ENCODE measurements at regions not wholly inside any gene's neighbourhood (a gene's known extent, or its start where the extent isn't known, plus 50 kb on each side); places are given as distances from the start of the nearest gene placed in this dataset.

DNA sequence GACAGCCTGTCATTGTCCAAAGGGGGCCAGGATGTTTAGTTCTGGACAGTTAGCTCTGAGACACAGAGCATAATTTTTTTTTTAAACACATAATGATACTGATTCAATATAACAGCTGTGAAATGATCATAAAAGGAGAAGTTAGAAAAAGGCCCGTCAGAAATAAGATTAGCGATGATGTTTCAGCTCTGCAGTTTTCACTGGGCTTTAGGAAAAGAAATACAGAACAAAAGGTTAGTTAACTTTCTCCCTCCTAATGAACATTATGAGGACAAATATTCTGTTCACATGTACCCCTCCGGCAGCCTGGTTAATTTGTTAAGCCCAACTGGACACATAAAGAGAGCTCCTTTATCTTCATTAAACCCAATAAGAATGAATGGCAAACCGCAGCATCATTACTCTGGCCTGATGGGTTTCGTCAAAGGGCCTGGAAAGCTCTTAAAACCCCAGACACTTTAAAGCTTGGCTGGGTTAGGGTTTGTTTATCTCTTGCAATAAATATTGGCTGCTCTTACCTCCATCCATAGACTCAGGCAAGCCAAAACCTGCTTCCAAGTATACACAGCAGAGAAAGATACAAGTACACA lies 394.6 kb downstream of the KIF16B start:
- ATAC-seq (no peak), DNase-seq (no peak)
- intact Hi-C loops (cut with DNase I): no loop called here

GRCh38 chr20:16175322-16175961 lies 397.8 kb downstream of the KIF16B start:
- DNase-seq (no peak), ATAC-seq (no peak)
- intact Hi-C loops (cut with DNase I): no loop called here

DNA sequence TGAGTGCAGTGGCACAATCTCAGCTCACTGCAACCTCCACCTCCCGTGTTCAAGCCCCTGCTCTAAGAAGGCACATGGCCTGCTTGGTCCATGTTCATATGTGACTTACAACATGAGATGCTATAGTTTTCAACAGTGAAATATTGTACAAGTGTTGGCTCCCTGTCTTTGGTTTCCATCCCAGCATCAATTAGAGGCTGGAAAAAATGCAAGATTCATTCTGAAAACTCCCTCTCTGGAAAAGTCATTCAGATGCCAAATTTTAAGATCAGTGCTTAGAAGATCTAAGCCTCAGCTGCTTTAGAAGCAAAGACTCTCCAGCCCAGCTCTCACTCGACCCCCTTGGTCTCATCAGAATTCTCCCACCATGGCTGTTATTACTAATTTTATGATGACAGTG lies 398.9 kb downstream of the KIF16B start:
- no peak for DNase-seq
- intact Hi-C loops (cut with DNase I): no loop called here
- ATAC-seq: no peak

DNA sequence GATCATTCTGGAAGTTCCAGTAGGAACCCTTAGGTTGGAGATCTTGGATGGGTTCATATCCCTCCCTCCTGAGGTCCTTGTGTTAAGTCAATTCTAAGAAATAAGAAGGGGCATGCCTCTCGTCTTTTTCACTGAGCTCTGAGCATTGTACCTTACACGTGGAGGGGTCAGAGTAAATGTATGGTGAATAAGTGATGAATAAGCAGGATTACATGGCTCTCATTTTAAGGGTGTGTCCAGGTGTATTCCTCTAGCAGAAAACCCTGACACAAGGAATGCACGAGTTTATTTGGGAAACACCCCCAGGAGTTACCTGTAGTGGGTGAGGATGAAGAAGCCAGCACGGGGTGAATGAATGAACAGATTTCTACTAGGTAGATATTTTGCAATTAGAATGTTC lies 400.2 kb downstream of the KIF16B start:
- intact Hi-C loops (cut with DNase I): no loop called here
- ATAC-seq (no peak), DNase-seq (no peak)

- no peak for DNase-seq
- intact Hi-C loops (cut with DNase I): no loop called here
- no peak for ATAC-seq
These were observed 402.1 kb downstream of the KIF16B start for GRCh38 chr20:16171180-16171579.

GRCh38 chr20:16170406-16170971 lies 402.8 kb downstream of the KIF16B start:
- no peak for ATAC-seq
- intact Hi-C loops (cut with DNase I): no loop called here

GRCh38 chr20:16167423-16168130 lies 405.7 kb downstream of the KIF16B start:
- DNase-seq (no peak), ATAC-seq (no peak)
- intact Hi-C loops (cut with DNase I): no loop called here

More at GRCh38 chr20:16170406-16170971, 402.8 kb downstream of the KIF16B start:
- DNase-seq: no peak

DNA sequence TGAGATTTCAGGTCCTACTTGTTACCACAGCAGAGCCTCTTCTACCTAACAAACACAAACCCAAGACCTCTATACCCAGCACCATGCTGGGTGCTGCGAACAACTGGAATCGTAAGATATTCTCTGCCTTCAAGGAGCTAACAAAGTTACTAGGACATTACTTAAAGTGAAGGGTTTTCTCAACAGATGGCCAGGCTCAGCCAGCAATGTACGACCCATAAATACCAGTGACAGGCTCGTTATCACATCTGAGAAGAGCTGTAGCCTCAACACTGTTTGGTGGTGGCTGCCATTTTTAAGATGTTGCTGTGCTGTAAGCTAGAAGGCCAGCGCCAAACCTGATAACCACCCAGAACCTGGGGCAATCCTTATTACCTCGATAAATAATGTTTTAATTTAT lies 406.5 kb downstream of the KIF16B start:
- intact Hi-C loops (cut with DNase I): no loop called here
- ATAC-seq: no peak
- no peak for DNase-seq

- no peak for ATAC-seq
- intact Hi-C loops (cut with DNase I): no loop called here
- DNase-seq: no peak
These were observed 414.3 kb downstream of the KIF16B start for GRCh38 chr20:16158976-16159286.

GRCh38 chr20:16158090-16158975 lies 414.9 kb downstream of the KIF16B start:
- DNase-seq (no peak), ATAC-seq (no peak)
- intact Hi-C loops (cut with DNase I): no loop called here

DNA sequence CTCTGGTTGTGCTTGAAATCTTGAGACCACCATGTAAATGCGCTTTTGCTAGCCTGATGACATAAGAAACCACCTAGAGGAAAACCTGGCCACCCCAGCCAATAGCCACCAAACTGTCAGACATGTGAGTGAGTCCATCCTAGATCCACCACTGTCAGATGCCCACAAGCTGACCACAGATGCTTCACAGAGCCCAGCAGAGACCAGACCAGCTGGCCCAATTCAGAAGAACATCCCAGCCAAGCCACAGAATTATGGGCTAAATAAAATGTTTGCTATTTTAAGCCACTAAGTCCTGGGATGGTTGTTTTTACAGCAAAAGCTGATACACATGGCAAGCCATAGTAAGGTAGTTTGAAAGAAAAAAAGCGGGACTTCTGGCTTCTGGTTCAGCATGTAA lies 425.3 kb downstream of the KIF16B start:
- intact Hi-C loops (cut with DNase I): no loop called here
- ATAC-seq (no peak), DNase-seq (no peak)

- ATAC-seq (no peak), DNase-seq (no peak)
- intact Hi-C loops (cut with DNase I): no loop called here
These were observed 426.0 kb downstream of the KIF16B start for GRCh38 chr20:16147216-16147615.

DNA sequence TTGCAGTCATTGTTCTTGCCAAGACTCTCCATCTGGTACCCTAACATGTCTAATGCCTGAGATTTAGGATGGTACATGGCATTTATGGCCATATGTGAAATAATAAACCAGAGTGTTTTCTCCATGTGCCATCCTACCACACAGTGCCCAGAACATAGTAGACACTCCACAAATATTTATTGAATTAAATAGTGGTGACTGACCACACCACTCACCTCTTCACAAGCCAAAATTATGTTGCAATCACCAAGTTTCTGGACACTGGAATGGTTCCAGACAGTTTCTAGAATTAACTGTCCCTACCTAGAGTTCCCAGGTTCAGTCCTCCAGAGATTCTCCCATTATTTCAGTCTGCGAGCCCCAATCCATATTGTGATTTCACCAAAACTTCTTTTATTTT lies 427.3 kb downstream of the KIF16B start:
- no peak for ATAC-seq
- DNase-seq: no peak
- intact Hi-C loops (cut with DNase I): no loop called here

- ATAC-seq: no peak
- no peak for DNase-seq
- intact Hi-C loops (cut with DNase I): no loop called here
These were observed 429.7 kb downstream of the KIF16B start for GRCh38 chr20:16143596-16143995.

- ATAC-seq (no peak), DNase-seq (no peak)
- intact Hi-C loops (cut with DNase I): no loop called here
These were observed 437.6 kb downstream of the KIF16B start for GRCh38 chr20:16135630-16136029.

DNA sequence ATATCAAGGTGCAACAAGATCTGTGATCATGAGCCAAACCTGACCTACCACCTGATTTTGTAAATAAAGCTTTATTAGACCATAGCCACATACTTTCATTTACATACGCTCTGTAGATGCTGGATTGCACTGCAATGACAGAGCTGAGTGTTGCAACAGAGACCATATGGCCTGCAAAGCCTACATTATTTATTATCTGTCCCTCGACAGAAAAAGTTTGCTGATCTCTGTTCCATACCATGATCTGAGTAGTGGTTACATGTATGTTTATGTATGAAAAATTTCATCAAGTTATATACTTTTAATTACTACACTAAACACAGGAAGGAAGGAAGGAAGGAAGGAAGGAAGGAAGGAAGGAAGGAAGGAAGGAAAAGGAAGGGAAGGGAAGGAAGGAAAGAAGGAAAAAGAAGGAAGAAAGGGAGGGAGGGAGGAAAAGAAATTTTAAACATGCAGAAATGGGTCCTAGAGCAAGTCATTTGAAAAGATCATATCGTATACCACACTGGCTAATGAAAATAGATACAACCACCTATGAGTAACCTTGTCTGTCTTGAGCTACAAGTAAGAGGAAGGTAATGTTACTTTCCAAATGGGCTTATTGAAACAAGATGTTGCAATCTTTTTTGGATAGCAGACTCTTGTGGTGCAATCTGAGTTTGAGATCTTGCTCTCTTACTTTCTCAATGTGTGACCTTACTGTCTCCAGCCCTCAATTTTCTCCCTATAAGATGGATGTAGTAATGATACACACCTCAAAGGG lies 441.0 kb downstream of the KIF16B start:
- ATAC-seq: no peak
- no peak for DNase-seq
- intact Hi-C loops (cut with DNase I): no loop called here

DNA sequence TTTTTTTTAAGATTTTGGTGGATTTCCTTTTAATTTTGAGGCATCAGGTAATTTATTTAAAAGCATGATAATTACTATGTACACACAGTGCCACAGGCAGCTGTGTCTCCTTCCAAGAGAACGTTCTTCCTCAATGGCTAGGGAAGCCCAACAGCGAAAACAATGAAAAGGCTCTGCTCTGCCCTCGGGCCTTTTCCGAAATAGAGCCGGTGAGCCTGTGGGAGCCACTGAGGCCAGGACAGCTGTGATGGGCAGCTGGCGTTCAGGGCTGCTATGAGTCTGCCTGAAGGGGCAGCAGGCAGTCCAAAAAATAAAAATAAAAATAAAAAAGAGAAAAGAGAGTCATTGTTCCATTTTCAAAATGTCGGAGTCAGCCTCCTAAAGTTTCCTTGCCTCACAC lies 443.8 kb downstream of the KIF16B start:
- DNase-seq (no peak), ATAC-seq (no peak)
- intact Hi-C loops (cut with DNase I): no loop called here

DNA sequence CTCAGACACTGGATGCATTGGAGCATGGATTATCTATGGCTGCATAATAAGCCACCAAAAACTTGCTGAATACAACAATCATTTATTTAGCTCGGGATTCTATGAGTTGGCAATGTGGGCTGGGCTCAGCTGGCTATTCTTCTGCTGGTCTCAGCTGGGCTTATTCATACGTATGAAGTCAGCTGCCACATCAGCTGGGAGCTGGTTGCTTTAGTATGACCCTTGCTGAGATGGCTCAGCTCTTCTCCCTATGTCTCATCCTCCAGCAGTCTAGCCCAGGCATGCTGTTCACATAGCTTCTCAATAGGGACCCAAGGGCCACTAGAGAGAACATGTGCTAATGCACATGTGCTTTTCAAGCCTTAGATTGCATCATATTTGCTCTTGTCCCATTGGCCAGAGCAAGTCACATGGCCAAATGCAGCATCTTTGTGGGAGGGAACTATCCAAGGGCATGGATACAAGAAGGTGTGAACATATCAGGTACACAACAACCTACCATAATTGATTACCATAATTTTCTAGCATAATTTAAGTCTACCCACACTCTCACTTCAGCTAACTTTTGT lies 444.6 kb downstream of the KIF16B start:
- intact Hi-C loops (cut with DNase I): no loop called here
- ATAC-seq (no peak), DNase-seq (no peak)

DNA sequence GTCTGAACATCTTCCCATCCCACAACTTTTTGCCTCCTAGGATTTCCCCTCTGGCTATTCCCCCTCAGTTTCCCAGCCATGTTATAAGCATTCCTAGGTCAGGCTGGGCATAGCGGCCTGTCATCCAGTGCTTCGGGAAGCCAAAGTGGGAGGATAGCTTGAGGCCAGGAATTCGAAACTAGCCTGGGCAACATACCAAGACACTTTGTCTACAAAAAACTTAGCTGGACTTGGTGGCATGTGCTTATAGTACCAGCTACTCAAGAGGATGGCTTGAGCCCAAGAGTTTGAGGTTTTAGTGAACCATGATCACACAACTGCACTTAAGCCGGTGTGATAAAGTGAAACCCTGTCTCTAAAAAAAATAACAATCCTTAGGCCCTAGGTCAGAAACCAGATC lies 447.4 kb downstream of the KIF16B start:
- peak; percentile 82 to 89 for ATAC-seq
- intact Hi-C loops (cut with DNase I): no loop called here
- no peak for DNase-seq

All from left cardiac atrium (tissue), 4 donors.